Lower leg skin (tissue), 4 donors: ENCODE measurements at regions not wholly inside any gene's neighbourhood (a gene's known extent, or its start where the extent isn't known, plus 50 kb on each side); places are given as distances from the start of the nearest gene placed in this dataset.

Source experiments
- DNase-seq, 2 donors: peaks; one replicate each; pipeline ENCODE4 v3.0.0-alpha.2; 2019; ENCODE audit warnings: low spot score in 2 of 2
- H3K4me3 ChIP-seq: fragments of 200-600 bp; sonication (generic); 2 replicates; pipeline ENCODE4 v1.5.1; 2017; ENCODE audit warnings: mild to moderate bottlenecking, low read depth; ENCODE audit not compliant: poor library complexity, severe bottlenecking
- CTCF ChIP-seq, 3 donors: fragments of 450-650 bp; IDR thresholded peaks; one replicate each; pipeline ENCODE4 v1.5.1; 2016; ENCODE audit warnings: antibody characterized with exemption in 3 of 3, mild to moderate bottlenecking in 3 of 3, moderate library complexity in 2 of 3
- POLR2A ChIP-seq, 2 donors: fragments of 450-650 bp; IDR thresholded peaks; one replicate each; pipeline ENCODE4 v1.6.1; 2016 to 2017; ENCODE audit warnings: antibody characterized with exemption in 2 of 2, mild to moderate bottlenecking in 1 of 2, moderate library complexity in 1 of 2
- WGBS, 2 donors: methylation state at CpG; one replicate each; pipeline ENCODE4 v1.1.5; 2018; 5-methylcytosine and 5-hydroxymethylcytosine counted together
- intact Hi-C: fragments of 100-400 bp; cut with DNase I; formaldehyde crosslinking; loops from one replicate; pipeline ENCODE4 v1.15.0; 2023; ENCODE audit warnings: low total_unique reads

GRCh38 chr21:22993144-22993543 is 1994.9 kb downstream of the NCAM2 start:
- WGBS, 2 donors, result 72 to 79% methylated on average over 4 of the region's 4 CpGs
- no peak for DNase-seq
- H3K4me3 ChIP-seq, result no peak overlapping the region
- no peak for TF ChIP-seq POLR2A (IDR thresholded peaks at IDR 0.05)
- TF ChIP-seq CTCF (IDR thresholded peaks at IDR 0.05), result no peak
- intact Hi-C loops, result no loop called here

GRCh38 chr21:22993822-22994574 is 1995.8 kb downstream of the NCAM2 start:
- no peak overlapping the region for H3K4me3 ChIP-seq
- WGBS, 2 donors, result 86 to 91% methylated on average over 14 of the region's 14 CpGs
- peak in 1 of 2 donors; percentile 73 for DNase-seq
- intact Hi-C loops, result no loop called here
- TF ChIP-seq CTCF (IDR thresholded peaks at IDR 0.05) (no peak), POLR2A (IDR thresholded peaks at IDR 0.05) (no peak)

DNA sequence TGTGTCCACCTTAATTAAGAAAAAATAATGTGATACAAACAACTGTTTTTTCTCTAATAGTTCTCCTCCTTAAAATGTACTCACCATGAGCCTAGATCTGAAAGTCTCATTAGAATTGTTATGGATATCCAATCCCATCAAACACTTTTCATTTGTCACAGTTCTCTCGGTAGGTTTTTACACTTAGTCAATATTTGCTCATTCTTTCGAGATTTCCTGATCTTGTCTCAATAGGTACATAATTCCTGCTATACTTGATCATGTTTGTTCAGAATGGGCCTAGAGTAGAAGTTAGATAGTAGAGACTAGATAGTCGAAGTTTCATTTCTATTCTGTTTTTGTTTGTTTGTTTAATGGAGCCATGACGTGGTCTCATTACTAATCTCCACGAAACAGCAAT is 2005.7 kb downstream of the NCAM2 start:
- intact Hi-C loops, result no loop called here
- TF ChIP-seq POLR2A (IDR thresholded peaks at IDR 0.05) (no peak), CTCF (IDR thresholded peaks at IDR 0.05) (no peak)
- DNase-seq, result no peak
- 73 to 85% methylated on average over 5 of the region's 5 CpGs for WGBS, 2 donors
- no peak overlapping the region for H3K4me3 ChIP-seq

DNA sequence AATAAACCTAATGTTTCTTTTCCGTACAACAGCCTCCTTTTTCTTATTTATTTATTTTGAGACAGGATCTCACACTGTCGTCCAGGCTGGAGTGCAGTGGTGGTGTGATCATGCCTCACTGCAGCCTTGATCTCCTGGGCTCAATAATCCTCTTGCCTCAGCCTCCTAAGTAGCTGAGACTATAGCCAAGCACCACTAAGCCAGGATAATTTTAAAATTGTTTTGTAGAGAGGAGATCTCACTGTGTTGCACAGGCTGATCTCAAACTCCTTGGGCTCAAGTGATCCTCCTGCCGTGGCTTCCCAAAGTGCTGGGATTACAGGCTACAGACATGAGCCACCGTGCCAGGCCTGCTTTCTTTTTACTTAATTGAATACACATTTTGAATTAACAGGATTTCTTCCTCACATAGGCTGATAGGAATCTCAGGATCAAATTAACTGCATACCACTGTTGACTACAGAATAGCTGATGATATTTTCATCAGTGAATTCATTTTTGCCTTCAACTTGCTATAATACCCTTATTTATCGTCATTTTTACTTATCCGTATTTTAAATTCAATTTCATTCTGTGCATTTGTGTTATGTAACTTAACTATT is 2010.5 kb downstream of the NCAM2 start:
- H3K4me3 ChIP-seq, result no peak overlapping the region
- 50 to 65% methylated on average over 6 of the region's 6 CpGs for WGBS, 2 donors
- intact Hi-C loops, result no loop called here
- no peak for DNase-seq
- TF ChIP-seq POLR2A (IDR thresholded peaks at IDR 0.05), result no peak
- no peak for TF ChIP-seq CTCF (IDR thresholded peaks at IDR 0.05)

DNA sequence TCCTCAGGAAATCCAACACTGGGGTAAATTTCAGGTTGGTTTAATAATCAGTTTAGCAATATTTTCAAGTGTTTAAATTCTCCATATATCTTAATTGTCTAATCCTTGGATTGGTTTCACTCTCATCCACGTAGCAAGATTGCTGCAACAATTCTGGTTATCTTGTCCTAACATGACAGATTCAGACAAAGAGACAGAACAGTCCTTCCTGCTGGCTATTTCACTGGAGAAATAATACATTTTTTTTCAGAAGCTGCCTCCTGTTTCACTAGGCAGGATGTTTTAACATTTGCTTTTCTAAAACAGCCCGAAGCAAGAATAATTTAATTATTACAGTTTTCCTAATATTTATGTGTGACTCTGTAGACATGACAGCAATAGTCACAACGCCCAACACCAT is 2011.2 kb downstream of the NCAM2 start:
- DNase-seq, result no peak
- TF ChIP-seq CTCF (IDR thresholded peaks at IDR 0.05) (no peak), POLR2A (IDR thresholded peaks at IDR 0.05) (no peak)
- 40 to 44% methylated on average over 3 of the region's 3 CpGs for WGBS, 2 donors
- H3K4me3 ChIP-seq, result no peak overlapping the region
- intact Hi-C loops, result no loop called here
